RWPE1 (cell line): ENCODE measurements at regions not wholly inside any gene's neighbourhood (a gene's known extent, or its start where the extent isn't known, plus 50 kb on each side); places are given as distances from the start of the nearest gene placed in this dataset.

ENCODE experiments used
- CTCF ChIA-PET: fragments of 350-600 bp; sonication (Branson Sonifier 250); formaldehyde crosslinking; extraction: SDS; loops from one replicate; lab custom pipeline; 2021; lab: Yijun Ruan, JAX
- POLR2A ChIA-PET: fragments of 400-600 bp; formaldehyde crosslinking; extraction: SDS; loops from one replicate; lab custom pipeline; 2020; ENCODE audit warnings: antibody characterized with exemption; ENCODE audit not compliant: low non-redundant PET; lab: Yijun Ruan, JAX
- DNase-seq: peaks from one replicate; pipeline ENCODE4 v3.0.0; 2012; ENCODE audit warnings: low spot score
- H3K27ac ChIP-seq: fragments of 450-650 bp; 2 replicates; pipeline ENCODE4 v1.5.1; 2017
- TF ChIP-seq, protein P1 (sequence below): fragments of 450-650 bp; conservative IDR thresholded peaks from 2 replicates; pipeline ENCODE4 v1.5.1; 2017; ENCODE audit warnings: low read depth, mild to moderate bottlenecking

DNA sequence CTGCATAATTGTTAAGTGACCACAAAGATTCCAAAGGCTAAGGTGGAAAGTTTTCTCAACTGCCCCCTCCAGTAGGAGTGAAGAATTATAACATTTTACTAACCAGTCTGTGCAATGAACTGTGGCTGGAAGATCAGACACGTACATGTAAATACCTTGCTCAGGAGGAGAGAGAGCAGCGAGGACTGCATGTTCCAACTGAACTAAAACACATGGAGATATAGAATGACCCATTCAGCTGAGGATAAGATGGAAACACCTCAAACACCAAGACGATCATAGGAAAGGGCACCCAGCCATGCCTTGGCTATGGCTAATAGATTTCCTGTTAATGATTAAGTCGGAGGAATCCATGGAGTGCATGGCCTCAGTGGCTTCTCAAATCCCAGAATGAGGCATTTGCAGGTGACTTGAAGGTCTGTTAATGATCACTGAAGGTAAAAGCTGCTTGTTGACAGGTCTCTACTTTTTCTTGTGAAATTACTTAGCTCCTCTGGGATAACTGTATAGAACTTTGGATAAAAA lies 875.6 kb downstream of the TFAP2A start:
- TF ChIP-seq, protein P1, sequence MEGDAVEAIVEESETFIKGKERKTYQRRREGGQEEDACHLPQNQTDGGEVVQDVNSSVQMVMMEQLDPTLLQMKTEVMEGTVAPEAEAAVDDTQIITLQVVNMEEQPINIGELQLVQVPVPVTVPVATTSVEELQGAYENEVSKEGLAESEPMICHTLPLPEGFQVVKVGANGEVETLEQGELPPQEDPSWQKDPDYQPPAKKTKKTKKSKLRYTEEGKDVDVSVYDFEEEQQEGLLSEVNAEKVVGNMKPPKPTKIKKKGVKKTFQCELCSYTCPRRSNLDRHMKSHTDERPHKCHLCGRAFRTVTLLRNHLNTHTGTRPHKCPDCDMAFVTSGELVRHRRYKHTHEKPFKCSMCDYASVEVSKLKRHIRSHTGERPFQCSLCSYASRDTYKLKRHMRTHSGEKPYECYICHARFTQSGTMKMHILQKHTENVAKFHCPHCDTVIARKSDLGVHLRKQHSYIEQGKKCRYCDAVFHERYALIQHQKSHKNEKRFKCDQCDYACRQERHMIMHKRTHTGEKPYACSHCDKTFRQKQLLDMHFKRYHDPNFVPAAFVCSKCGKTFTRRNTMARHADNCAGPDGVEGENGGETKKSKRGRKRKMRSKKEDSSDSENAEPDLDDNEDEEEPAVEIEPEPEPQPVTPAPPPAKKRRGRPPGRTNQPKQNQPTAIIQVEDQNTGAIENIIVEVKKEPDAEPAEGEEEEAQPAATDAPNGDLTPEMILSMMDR, result no peak
- DNase-seq, result no peak
- ChIA-PET CTCF (interaction anchor here (0.6 to 0.7 kb wide), 3 partner anchors 501 to 876 kb away, joined by 3 to 4 read pairs (median 3); no protein-coding TSS in a partner anchor), POLR2A (no interaction called here)
- H3K27ac ChIP-seq, result no peak overlapping the region

DNA sequence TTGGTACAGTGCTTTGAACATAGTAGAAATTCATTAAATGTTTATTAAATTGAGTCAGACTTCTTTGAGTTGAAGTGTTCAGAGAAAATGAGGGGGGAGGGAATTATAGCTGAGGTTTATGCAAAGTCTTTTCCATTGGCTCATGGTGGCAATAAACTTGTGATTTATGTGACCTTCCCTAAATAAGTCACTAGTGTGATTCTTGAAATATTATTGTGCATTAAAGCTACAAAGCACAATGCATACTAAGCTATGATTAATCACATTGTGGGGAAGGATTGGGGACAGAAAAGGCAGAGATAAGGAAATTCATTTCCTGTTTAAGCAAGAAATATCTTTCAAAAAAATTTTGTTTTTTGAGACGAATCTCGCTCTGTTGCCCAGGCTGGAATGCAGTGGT lies 877.5 kb downstream of the TFAP2A start:
- H3K27ac ChIP-seq, result no peak overlapping the region
- POLR2A ChIA-PET, result interaction anchor here (0.6 kb wide), 1 partner anchor 494 kb away, joined by 6 read pairs; no protein-coding TSS in a partner anchor
- TF ChIP-seq, protein P1, result no peak
- no peak for DNase-seq
- CTCF ChIA-PET, result no interaction called here

GRCh38 chr6:9535106-9535505 lies 879.8 kb downstream of the TFAP2A start:
- DNase-seq, result no peak
- no peak overlapping the region for H3K27ac ChIP-seq
- POLR2A ChIA-PET, result no interaction called here
- CTCF ChIA-PET, result interaction anchor here (0.6 kb wide), 1 partner anchor 242 kb away, joined by 3 read pairs; no protein-coding TSS in a partner anchor
- TF ChIP-seq, protein P1, result no peak

DNA sequence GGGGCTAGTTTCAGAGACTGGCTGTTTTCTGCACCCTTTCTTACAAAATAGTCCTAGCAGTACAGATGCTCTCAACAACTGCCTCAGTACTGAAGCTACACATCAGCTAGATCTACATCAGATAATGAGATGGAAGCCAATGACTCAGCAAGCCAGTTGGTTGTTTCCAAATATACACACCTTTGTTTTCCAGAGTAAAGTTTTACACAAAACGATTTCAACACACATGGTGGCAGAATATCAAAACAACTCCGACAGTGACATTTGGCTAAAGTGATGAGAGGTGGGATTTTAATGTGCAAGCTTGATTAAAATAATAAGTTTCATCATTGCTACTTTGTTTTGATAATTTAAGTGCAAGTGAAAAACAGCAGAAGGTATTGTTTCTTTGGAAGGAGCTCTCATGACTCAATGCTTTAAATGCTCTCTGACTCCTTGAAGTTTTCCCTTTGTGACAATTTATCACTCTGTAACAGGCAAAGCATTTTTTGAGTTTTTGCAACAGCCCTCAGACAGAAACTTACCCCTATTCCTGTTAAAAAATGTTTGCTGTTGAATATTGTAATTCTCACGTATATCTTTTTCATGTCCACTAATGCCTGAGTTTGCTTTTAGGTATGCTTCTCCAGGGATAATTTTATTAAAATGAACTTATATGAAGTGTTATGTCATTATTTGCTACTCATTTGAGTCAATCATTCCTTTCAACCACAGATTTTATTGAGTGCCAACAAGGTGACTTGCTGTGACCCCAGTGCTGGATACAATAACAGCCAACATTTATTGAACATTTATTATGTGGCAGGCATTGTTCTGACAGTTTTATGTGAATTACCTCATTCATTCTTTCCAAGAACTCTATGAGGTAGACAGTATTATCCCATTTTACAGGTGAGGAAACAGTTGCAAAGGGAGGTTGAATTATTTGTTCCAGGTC lies 882.0 kb downstream of the TFAP2A start:
- ChIA-PET POLR2A (no interaction called here), CTCF (interaction anchor here (0.6 kb wide), 1 partner anchor 942 kb away, joined by 3 read pairs; no protein-coding TSS in a partner anchor)
- no peak overlapping the region for H3K27ac ChIP-seq
- TF ChIP-seq, protein P1, result no peak
- DNase-seq, result no peak

GRCh38 chr6:9527679-9528286 lies 887.1 kb downstream of the TFAP2A start:
- ChIA-PET CTCF (no interaction called here), POLR2A (no interaction called here)
- TF ChIP-seq, protein P1, result no peak
- no peak overlapping the region for H3K27ac ChIP-seq
- DNase-seq, result no peak

- H3K27ac ChIP-seq, result no peak overlapping the region
Observed at GRCh38 chr6:9523462-9523861, 891.4 kb downstream of the TFAP2A start.

More at GRCh38 chr6:9523462-9523861, 891.4 kb downstream of the TFAP2A start:
- TF ChIP-seq, protein P1, result no peak
- ChIA-PET POLR2A (no interaction called here), CTCF (no interaction called here)
- peak; percentile 30 for DNase-seq
